ENCODE measurements at regions not wholly inside any gene's neighbourhood (a gene's known extent, or its start where the extent isn't known, plus 50 kb on each side); places are given as distances from the start of the nearest gene placed in this dataset.
"Not testable (repeated sequence)": the region's sequence is repeated elsewhere in the genome, so short reads cannot be mapped to it uniquely, and the experiment has no call there.

GRCh38 chr1:242735323-242735722, 210.8 kb upstream of the PLD5 start:
- no peak for DNase-seq (ENCODE audit: low read depth)

GRCh38 chr1:242731446-242731845, 206.9 kb upstream of the PLD5 start:
- DNase-seq (ENCODE audit: low read depth), result no peak

GRCh38 chr1:242728696-242729095, 204.2 kb upstream of the PLD5 start:
- no peak for DNase-seq (ENCODE audit: low read depth)

- no peak for DNase-seq (ENCODE audit: low read depth)
These were observed 198.7 kb upstream of the PLD5 start for GRCh38 chr1:242723044-242723716.

GRCh38 chr1:242718967-242719366, 194.5 kb upstream of the PLD5 start:
- no peak for DNase-seq (ENCODE audit: low read depth)

- DNase-seq (ENCODE audit: low read depth), result no peak
These were observed 187.8 kb upstream of the PLD5 start for GRCh38 chr1:242712248-242712647.

GRCh38 chr1:242710847-242711246, 186.3 kb upstream of the PLD5 start:
- no peak for DNase-seq (ENCODE audit: low read depth)

- DNase-seq (ENCODE audit: low read depth), result no peak
These were observed 185.8 kb upstream of the PLD5 start for GRCh38 chr1:242710286-242710685.

- no peak for DNase-seq (ENCODE audit: low read depth)
These were observed 179.0 kb upstream of the PLD5 start for GRCh38 chr1:242703467-242703866.

- no peak for DNase-seq (ENCODE audit: low read depth)
These were observed 168.5 kb upstream of the PLD5 start for GRCh38 chr1:242692988-242693387.

GRCh38 chr1:242691610-242691945, 167.1 kb upstream of the PLD5 start:
- no peak for DNase-seq (ENCODE audit: low read depth)

GRCh38 chr1:242690849-242691609, 166.5 kb upstream of the PLD5 start:
- DNase-seq (ENCODE audit: low read depth), result no peak

- DNase-seq (ENCODE audit: low read depth), result no peak
These were observed 164.9 kb upstream of the PLD5 start for GRCh38 chr1:242689378-242689777.

- no peak for DNase-seq (ENCODE audit: low read depth)
These were observed 150.6 kb upstream of the PLD5 start for GRCh38 chr1:242674951-242675645.

GRCh38 chr1:242673652-242674051, 149.2 kb upstream of the PLD5 start:
- DNase-seq (ENCODE audit: low read depth), result no peak

GRCh38 chr1:242673165-242673564, 148.7 kb upstream of the PLD5 start:
- DNase-seq (ENCODE audit: low read depth), result not testable (repeated sequence)

GRCh38 chr1:242670019-242670418, 145.5 kb upstream of the PLD5 start:
- no peak for DNase-seq (ENCODE audit: low read depth)

GRCh38 chr1:242662886-242663285, 138.4 kb upstream of the PLD5 start:
- no peak for DNase-seq (ENCODE audit: low read depth)

- not testable (repeated sequence) for DNase-seq (ENCODE audit: low read depth)
These were observed 129.3 kb upstream of the PLD5 start for GRCh38 chr1:242653772-242654171.

- no peak for DNase-seq (ENCODE audit: low read depth)
These were observed 127.3 kb upstream of the PLD5 start for GRCh38 chr1:242651817-242652216.

GRCh38 chr1:242641461-242641860, 117.0 kb upstream of the PLD5 start:
- DNase-seq (ENCODE audit: low read depth), result no peak

GRCh38 chr1:242639104-242639503, 114.6 kb upstream of the PLD5 start:
- DNase-seq (ENCODE audit: low read depth), result no peak

GRCh38 chr1:242634732-242635131, 110.2 kb upstream of the PLD5 start:
- no peak for DNase-seq (ENCODE audit: low read depth)

All from forelimb muscle (tissue), 1 donor.